ENCODE measurements at regions not wholly inside any gene's neighbourhood (a gene's known extent, or its start where the extent isn't known, plus 50 kb on each side); places are given as distances from the start of the nearest gene placed in this dataset.

DNA sequence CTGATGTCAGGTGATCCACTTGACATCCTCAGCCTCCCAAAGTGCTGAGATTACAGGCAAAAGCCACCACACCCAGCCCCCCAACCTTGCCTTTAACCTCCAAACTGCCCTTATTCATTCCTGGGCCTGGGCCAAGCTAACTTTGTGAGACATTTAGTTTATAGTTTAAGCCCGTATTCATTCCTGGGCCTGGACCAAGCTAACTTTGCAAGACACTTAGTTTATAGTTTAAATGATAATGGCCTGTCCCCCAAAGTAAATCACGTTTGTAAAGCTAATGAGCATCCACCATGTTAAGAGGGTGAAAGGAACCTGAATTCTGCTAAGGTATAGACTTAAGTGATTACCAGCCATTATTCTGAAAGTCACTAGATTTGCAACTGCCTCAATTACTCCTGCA is 68.7 kb downstream of the NEURL3 start:
- peaks cover 2% of the 10 kb centered on the region; the same call in 1 of the 2 replicates for H3K9me3 ChIP-seq (ENCODE audit: control insufficient read depth, insufficient read depth, low read length)
- H3K4ac ChIP-seq (ENCODE audit: low read depth, low read length): no peak overlapping the region
- H2AK5ac ChIP-seq (ENCODE audit: low read depth, low read length): no peak overlapping the region
- no peak overlapping the region for H3K9ac ChIP-seq (ENCODE audit: low read depth, low read length)
- H3K27me3 ChIP-seq (ENCODE audit: control insufficient read depth, insufficient read depth, low read length): peaks cover 4% of the 10 kb centered on the region; the same call in 1 of the 2 replicates
- no peak overlapping the region for H3K14ac ChIP-seq (replicated peaks; ENCODE audit: low read depth, low read length)
- ATAC-seq (ENCODE audit: low read depth) (no peak), DNase-seq (no peak)
- POLR2A ChIA-PET (ENCODE audit: unreplicated experiment): no interaction called here
- H3K56ac ChIP-seq (ENCODE audit: extremely low read depth, insufficient read depth, low read length): no peak overlapping the region
- H3K36me3 ChIP-seq (ENCODE audit: control insufficient read depth, insufficient read depth, low read length): no peaks in the 10 kb centered on the region
- intact Hi-C loops (cut with micrococcal nuclease): no loop called here
- no peak overlapping the region for H2AK9ac ChIP-seq (replicated peaks; ENCODE audit: low read depth, low read length, poor library complexity)
- H2AFZ ChIP-seq (replicated peaks; ENCODE audit: low read length, poor library complexity): no peak overlapping the region
- dilution Hi-C loops (cut with HindIII; ENCODE audit: low sequenced_read_pairs, unreplicated experiment): no loop called here
- H3K79me1 ChIP-seq (ENCODE audit: low read depth in 1 of 2, low read length in 2 of 2): no peaks in the 10 kb centered on the region
- no peak overlapping the region for H4K5ac ChIP-seq (ENCODE audit: low read depth, low read length)
- no peak overlapping the region for H3K4me3 ChIP-seq (ENCODE audit: insufficient read depth, low read depth, low read length)
- no peaks in the 10 kb centered on the region for H4K20me1 ChIP-seq (ENCODE audit: insufficient read depth, low read length)
- H3K4me1 ChIP-seq (ENCODE audit: control insufficient read depth, insufficient read depth, low read length): no peaks in the 10 kb centered on the region
- CTCF ChIA-PET: no interaction called here
- H3K9me1 ChIP-seq (ENCODE audit: insufficient read depth, low read length): no peaks in the 10 kb centered on the region
- H4K8ac ChIP-seq (ENCODE audit: low read depth in 2 of 2, low read length in 2 of 2): no peak overlapping the region
- no peak overlapping the region for H3K27ac ChIP-seq (ENCODE audit: insufficient read depth, low read length)
- no peak overlapping the region for H2BK5ac ChIP-seq (ENCODE audit: low read depth, low read length, poor library complexity, severe bottlenecking)
- H2BK20ac ChIP-seq (ENCODE audit: low read depth, low read length): no peak overlapping the region
- no peak overlapping the region for H3K18ac ChIP-seq (ENCODE audit: low read depth, low read length)
- WGBS, 2 experiments (ENCODE audit: extremely low coverage in 2 of 2, insufficient read length in 1 of 2): no CpG with 5 or more reads among the region's 2 CpGs
- in situ Hi-C loops (cut with MboI; ENCODE audit: low sequenced_read_pairs): no loop called here
- no TSS peak for BruUV-seq (replicated peaks)
- H4K91ac ChIP-seq (ENCODE audit: insufficient read depth, low read depth, low read length): no peak overlapping the region
- H2BK15ac ChIP-seq (ENCODE audit: low read depth, low read length): no peak overlapping the region
- H3K23ac ChIP-seq (ENCODE audit: low read depth, low read length): no peak overlapping the region
- H3K4me2 ChIP-seq (ENCODE audit: low read depth, low read length): no peak overlapping the region
- no peak for TF ChIP-seq CHD1 (IDR thresholded peaks at IDR 0.05; ENCODE audit: low read depth, low read length)
- no peak for TF ChIP-seq RAD21 (IDR thresholded peaks at IDR 0.05; ENCODE audit: low read length)
- no peak for TF ChIP-seq RCOR1 (IDR thresholded peaks at IDR 0.05; ENCODE audit: insufficient replicate concordance, low read length)
- no peak for TF ChIP-seq BHLHE40 (IDR thresholded peaks at IDR 0.05; ENCODE audit: low read depth, low read length)
- no peak for TF ChIP-seq SMC3 (IDR thresholded peaks at IDR 0.05; ENCODE audit: low read depth, low read length)
- TF ChIP-seq NFE2L2 (IDR thresholded peaks at IDR 0.05; ENCODE audit: low read depth, low read length): no peak
- TF ChIP-seq, protein P1, sequence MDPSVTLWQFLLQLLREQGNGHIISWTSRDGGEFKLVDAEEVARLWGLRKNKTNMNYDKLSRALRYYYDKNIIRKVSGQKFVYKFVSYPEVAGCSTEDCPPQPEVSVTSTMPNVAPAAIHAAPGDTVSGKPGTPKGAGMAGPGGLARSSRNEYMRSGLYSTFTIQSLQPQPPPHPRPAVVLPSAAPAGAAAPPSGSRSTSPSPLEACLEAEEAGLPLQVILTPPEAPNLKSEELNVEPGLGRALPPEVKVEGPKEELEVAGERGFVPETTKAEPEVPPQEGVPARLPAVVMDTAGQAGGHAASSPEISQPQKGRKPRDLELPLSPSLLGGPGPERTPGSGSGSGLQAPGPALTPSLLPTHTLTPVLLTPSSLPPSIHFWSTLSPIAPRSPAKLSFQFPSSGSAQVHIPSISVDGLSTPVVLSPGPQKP (IDR thresholded peaks at IDR 0.05; ENCODE audit: borderline replicate concordance, low read depth, low read length): no peak
- TF ChIP-seq RFX5 (IDR thresholded peaks at IDR 0.05; ENCODE audit: low read depth, low read length): no peak
- H2BK120ac ChIP-seq (ENCODE audit: low read depth, low read length): no peak overlapping the region
